Lung (tissue), 11 donors: ENCODE measurements at regions not wholly inside any gene's neighbourhood (a gene's known extent, or its start where the extent isn't known, plus 50 kb on each side); places are given as distances from the start of the nearest gene placed in this dataset.

Source experiments
- ATAC-seq: fragments of 200-7000 bp; cut with Tn5 transposase; one replicate; pipeline ENCODE4 v1.9.1; 2020; ENCODE audit warnings: moderate number of reproducible peaks; ENCODE audit not compliant: insufficient read depth, low FRiP score
- DNase-seq, 3 donors: peaks; one replicate each; pipeline ENCODE4 v3.0.0-alpha.2; 2013 to 2017
- H3K27ac ChIP-seq, 2 donors: one replicate each; pipeline ENCODE4 v1.5.1; 2013; ENCODE audit warnings: mild to moderate bottlenecking in 2 of 2, moderate library complexity in 2 of 2, control low read depth in 1 of 2, inconsistent platforms in 1 of 2, low read depth in 1 of 2, low read length in 1 of 2
- H3K27me3 ChIP-seq, 3 donors: one replicate each; pipeline ENCODE4 v1.5.1; 2013; ENCODE audit warnings: low read length in 2 of 3; ENCODE audit not compliant: control insufficient read depth in 3 of 3, insufficient read depth in 3 of 3
- H3K36me3 ChIP-seq, 4 donors: one replicate each; pipeline ENCODE4 v1.5.1; 2013; ENCODE audit warnings: low read length in 4 of 4, mild to moderate bottlenecking in 1 of 4, moderate library complexity in 1 of 4; ENCODE audit not compliant: control insufficient read depth in 4 of 4, insufficient read depth in 4 of 4
- H3K4me1 ChIP-seq, 5 donors: one replicate each; pipeline ENCODE4 v1.5.1; 2013; ENCODE audit warnings: low read length in 5 of 5, mild to moderate bottlenecking in 2 of 5, moderate library complexity in 1 of 5; ENCODE audit not compliant: control insufficient read depth in 5 of 5, insufficient read depth in 5 of 5
- H3K4me3 ChIP-seq: one replicate; pipeline ENCODE4 v1.5.1; 2013; ENCODE audit warnings: mild to moderate bottlenecking, control low read depth, moderate library complexity
- H3K9ac ChIP-seq, 2 donors: one replicate each; pipeline ENCODE4 v1.5.1; 2013; ENCODE audit warnings: low read length in 2 of 2, control low read depth in 1 of 2; ENCODE audit not compliant: insufficient read depth in 1 of 2
- H3K9me3 ChIP-seq, 4 donors: one replicate each; pipeline ENCODE4 v1.5.1; 2013; ENCODE audit warnings: low read length in 3 of 4, mild to moderate bottlenecking in 1 of 4, moderate library complexity in 1 of 4; ENCODE audit not compliant: control insufficient read depth in 4 of 4, insufficient read depth in 3 of 4
- WGBS, 2 donors: extraction: QIAGEN DNeasy Blood & Tissue Kit; methylation state at CpG; one replicate each; pipeline ENCODE4 v1.1.7; 2013; 5-methylcytosine and 5-hydroxymethylcytosine counted together
- TF ChIP-seq, protein P1 (sequence below): IDR thresholded peaks from 2 replicates; pipeline ENCODE4 v1.5.1; 2012; ENCODE audit warnings: mild to moderate bottlenecking; ENCODE audit errors: control extremely low read depth, extremely low read depth
- donor health status: control.
- donor health status: control.
- donor health status: Bipolar disorder and iron deficiency.
- donor health status: healthy.
- donor health status: DM: yes; HTN: yes; CAD: no.

DNA sequence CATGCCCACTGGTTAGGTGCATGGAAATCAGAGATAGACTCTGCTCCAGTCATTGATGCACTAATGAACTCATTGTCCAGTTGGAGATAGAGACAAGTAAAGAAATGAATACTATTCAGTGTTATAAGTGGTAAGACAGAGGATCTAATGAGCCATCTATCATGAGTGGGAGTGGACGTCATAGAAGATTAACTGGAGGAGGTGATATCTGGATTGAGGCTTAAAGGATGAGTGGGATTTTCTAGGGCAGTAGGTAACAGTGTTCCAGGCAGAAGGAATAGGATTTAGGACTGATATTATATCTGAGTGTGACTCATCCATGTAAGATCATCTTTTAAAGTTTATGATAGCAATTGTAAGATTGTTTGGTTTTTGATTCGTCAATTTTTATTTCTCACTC is 152.2 kb upstream of the CSNK1A1L start:
- no peak overlapping the region for H3K4me3 ChIP-seq
- H3K36me3 ChIP-seq, result no peaks in the 10 kb centered on the region
- H3K27me3 ChIP-seq, result no peaks in the 10 kb centered on the region
- H3K9me3 ChIP-seq, result peaks cover 0 to 7% (median 1%) of the 10 kb centered on the region in 4 donors
- H3K9ac ChIP-seq, result no peak overlapping the region
- DNase-seq, result no peak
- H3K27ac ChIP-seq, result no peak overlapping the region
- H3K4me1 ChIP-seq, result no peaks in the 10 kb centered on the region
- 86 to 95% methylated on average over 2 of the region's 2 CpGs for WGBS, 2 donors
- no peak for ATAC-seq
- TF ChIP-seq, protein P1, sequence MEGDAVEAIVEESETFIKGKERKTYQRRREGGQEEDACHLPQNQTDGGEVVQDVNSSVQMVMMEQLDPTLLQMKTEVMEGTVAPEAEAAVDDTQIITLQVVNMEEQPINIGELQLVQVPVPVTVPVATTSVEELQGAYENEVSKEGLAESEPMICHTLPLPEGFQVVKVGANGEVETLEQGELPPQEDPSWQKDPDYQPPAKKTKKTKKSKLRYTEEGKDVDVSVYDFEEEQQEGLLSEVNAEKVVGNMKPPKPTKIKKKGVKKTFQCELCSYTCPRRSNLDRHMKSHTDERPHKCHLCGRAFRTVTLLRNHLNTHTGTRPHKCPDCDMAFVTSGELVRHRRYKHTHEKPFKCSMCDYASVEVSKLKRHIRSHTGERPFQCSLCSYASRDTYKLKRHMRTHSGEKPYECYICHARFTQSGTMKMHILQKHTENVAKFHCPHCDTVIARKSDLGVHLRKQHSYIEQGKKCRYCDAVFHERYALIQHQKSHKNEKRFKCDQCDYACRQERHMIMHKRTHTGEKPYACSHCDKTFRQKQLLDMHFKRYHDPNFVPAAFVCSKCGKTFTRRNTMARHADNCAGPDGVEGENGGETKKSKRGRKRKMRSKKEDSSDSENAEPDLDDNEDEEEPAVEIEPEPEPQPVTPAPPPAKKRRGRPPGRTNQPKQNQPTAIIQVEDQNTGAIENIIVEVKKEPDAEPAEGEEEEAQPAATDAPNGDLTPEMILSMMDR, result no peak

DNA sequence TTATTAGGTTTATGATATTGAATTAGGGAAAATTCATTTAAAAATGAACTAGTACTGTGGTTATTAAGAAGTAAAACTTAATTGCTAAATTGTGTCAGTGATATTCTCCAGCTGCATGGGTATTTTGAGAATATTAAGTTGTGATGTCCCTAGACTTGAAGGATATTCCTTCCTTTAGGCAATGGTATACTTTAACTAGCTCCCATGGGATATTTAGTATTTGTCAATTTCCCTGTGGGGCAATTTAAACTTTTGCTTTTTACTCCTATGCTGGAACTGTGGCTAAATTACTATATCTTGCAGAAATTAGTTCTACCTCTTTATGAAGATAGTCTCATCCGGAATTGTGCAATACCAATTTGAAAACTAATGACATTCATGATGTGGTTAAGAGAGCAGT is 151.6 kb upstream of the CSNK1A1L start:
- Histone ChIP-seq H3K27me3 (no peaks in the 10 kb centered on the region), H3K36me3 (no peaks in the 10 kb centered on the region), H3K4me1 (no peaks in the 10 kb centered on the region), H3K27ac (no peak overlapping the region), H3K9ac (no peak overlapping the region), H3K9me3 (peaks cover 0 to 7% (median 1%) of the 10 kb centered on the region in 4 donors), H3K4me3 (no peak overlapping the region)
- ATAC-seq (no peak), DNase-seq (peak in 2 of 3 donors; percentile 24 to 34)
- TF ChIP-seq, protein P1, result no peak
- 87 to 93% methylated on average over 1 of the region's 1 CpG for WGBS, 2 donors

DNA sequence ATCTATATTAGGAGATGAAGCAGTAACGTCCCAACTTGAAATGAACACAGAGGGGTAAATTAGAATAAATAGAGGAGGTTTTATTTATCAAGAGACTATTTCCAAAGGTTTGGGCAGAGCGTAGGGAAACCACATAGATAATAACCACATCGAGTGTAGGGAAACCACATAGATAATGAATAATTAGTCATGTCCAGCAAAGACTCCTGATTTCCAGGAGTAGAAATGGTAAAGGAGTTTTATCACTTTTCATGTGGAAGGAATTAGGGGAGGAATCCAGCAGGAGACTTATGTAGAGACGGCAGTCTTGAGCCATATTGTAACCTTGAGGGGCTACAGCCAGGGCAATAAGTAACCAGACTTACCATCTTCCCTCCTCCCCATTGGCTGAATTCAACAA is 136.3 kb upstream of the CSNK1A1L start:
- WGBS, 2 donors, result 92 to 94% methylated on average over 4 of the region's 4 CpGs
- Histone ChIP-seq H3K27ac (no peak overlapping the region), H3K4me3 (no peak overlapping the region), H3K9me3 (peaks cover 0 to 5% (median 2%) of the 10 kb centered on the region in 4 donors), H3K9ac (no peak overlapping the region), H3K4me1 (no peaks in the 10 kb centered on the region), H3K27me3 (no peaks in the 10 kb centered on the region), H3K36me3 (no peaks in the 10 kb centered on the region)
- TF ChIP-seq, protein P1, result no peak
- DNase-seq, result no peak
- ATAC-seq, result no peak

DNA sequence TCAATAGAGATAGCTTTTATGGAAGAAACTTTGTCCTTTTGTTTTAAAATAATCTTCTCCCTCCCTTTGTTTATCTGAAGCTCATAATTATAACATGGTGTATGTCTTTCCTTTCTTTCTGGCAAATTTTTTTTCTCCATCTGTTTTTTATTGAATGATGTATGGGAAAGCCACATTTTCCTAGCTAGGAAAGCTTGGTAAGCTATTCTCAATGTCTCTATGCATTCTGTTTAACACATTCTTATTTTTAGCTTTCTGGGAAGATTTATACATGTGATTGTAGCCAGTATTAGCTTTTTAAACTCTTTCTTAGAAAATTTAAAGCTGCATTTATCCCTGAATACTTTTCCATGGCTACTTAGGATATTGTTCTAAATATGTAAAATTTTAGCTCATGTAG is 124.9 kb upstream of the CSNK1A1L start:
- ATAC-seq (no peak), DNase-seq (no peak)
- Histone ChIP-seq H3K4me1 (peaks cover 0 to 9% (median 0%) of the 10 kb centered on the region in 5 donors), H3K9me3 (peaks cover 0 to 8% (median 0%) of the 10 kb centered on the region in 4 donors), H3K36me3 (no peaks in the 10 kb centered on the region), H3K27me3 (no peaks in the 10 kb centered on the region), H3K27ac (no peak overlapping the region), H3K9ac (no peak overlapping the region), H3K4me3 (no peak overlapping the region)
- TF ChIP-seq, protein P1, result no peak
